Head of caudate nucleus (tissue), 42 donors: ENCODE measurements at regions not wholly inside any gene's neighbourhood (a gene's known extent, or its start where the extent isn't known, plus 50 kb on each side); places are given as distances from the start of the nearest gene placed in this dataset.

Source experiments
- DNase-seq, 42 donors: peaks; one replicate each; pipeline versions ENCODE4 v3.0.0 to v3.0.0-alpha.2; 2020 to 2021; ENCODE audit warnings: mixed read lengths in 7 of 42
- intact Hi-C: fragments of 100-400 bp; cut with DNase I; formaldehyde crosslinking; loops from one replicate; pipeline ENCODE4 v1.15.0; 2022

- DNase-seq, result no peak
- intact Hi-C loops, result no loop called here
These were observed 54.3 kb upstream of the ITGA6 start for GRCh38 chr2:172373076-172373475.

DNA sequence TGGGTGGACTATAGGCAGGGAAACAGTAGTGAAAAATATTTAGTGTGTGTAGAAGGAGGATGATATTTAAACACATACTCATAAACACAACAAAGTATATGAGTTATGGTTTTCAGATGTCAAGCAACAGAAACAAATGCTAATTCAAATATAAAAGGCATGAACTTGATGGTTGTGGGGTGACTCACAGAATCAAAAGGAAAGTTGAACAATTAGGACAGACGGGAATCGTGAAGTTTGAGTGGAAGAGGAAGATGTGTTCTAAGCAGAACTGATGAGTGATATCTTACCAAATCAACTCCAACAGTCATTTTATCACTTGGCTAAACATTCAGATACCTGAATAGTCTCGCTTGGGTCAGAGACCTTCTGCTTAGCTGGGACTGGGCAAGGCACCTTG is 53.6 kb upstream of the ITGA6 start:
- DNase-seq, result no peak
- intact Hi-C loops, result no loop called here

DNA sequence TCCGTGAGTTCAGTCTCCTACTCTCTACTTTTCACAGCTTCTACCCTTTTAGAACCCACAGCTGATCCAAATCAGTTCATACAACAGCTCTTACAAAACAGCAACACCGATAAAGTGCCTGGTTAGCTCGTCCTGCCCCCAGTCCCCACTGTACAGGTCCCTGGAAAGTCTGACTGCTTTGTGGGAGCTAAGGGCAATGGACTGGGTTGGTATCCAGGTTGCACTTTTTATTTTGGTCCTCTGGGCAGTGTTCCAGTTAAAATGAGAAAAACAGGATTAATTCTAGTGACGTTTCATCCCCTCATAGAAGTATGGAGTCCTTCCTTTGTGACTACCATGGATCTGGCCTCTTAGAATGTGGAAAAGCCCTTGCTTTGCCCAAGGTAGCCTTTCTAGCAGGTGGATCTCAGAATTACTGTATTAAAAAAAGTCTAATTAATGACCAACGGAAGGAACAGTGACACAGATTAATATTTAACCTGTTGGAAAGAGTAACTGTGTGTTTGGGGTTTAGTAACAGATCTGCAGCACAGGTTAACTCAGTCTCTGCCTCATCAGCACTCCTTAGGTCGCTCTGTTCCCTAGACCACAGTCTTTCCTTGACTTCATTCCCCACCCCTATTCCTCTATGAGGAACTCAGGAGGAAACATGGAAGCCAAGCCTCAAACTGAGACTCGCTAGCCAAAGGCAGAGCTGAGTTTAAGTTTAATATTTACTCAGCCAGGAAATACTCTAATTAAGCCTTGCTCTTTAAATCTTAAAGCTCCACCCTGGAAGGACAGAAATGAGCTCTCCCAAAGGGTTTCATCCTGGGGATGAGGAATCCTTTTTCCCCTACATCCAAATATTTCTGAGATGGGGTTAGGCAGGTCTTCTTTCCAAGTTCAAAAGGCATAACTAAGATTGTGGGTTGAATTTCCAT is 52.8 kb upstream of the ITGA6 start:
- intact Hi-C loops, result no loop called here
- no peak for DNase-seq

DNA sequence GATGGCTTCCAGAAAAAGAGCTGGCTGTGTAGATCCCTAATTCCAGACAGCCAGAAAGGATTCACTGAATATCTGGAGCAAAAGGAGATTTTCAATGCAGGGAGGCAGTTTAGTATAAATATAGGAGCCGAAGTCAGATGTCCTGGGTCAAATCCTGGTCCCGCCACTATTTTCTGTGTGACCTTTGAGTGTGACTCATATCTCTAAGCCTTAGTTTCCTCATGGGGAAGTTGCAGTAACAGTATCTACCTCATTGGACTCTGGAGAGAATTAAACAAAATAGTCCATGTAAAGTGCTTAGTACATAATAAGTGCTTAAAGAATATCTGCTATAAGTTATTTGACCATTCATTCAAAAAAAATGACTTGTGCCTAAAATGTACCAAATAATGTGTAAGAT is 52.1 kb upstream of the ITGA6 start:
- no peak for DNase-seq
- intact Hi-C loops, result no loop called here

DNA sequence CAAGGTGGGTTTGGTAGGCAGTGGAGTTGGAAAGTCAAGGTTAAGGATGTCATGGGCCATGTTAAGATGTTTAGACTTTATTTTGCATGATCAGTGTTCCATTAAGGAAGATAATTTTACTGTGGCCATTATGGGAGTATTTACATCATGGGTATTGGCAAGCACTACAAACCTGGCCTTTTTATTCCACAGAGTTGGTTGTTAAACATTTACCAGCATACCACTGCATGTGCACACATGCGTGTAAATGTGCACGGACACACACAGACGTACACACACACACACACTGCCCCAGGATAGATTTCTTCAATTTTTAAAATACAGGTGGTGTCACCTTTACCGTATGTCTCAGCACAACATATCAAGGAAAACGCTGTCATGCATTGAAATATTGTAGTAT is 51.4 kb upstream of the ITGA6 start:
- no peak for DNase-seq
- intact Hi-C loops, result no loop called here

- intact Hi-C loops, result no loop called here
- DNase-seq, result no peak
These were observed 50.8 kb upstream of the ITGA6 start for GRCh38 chr2:172376505-172377125.

DNA sequence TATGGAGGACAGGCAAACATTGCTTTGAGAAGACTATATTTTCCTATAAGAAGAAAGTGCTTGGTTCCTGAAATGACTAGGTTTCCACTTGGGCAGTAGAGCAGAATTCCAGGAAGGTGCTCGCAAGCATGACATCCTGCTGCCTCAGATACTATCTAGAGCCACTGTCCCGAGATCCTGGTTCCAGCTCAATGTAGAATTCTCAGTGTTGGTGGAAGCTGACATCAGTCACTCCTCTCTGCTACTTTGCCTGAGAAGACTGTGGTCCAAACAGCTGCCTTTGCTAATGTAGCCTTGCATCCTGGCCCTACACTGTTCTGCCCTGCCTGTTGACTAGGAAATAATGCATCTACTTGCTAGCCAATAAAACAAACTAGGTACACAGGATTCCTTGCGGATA is 50.0 kb upstream of the ITGA6 start:
- intact Hi-C loops, result no loop called here
- no peak for DNase-seq
